Breast epithelium (tissue), 4 donors: ENCODE measurements at regions not wholly inside any gene's neighbourhood (a gene's known extent, or its start where the extent isn't known, plus 50 kb on each side); places are given as distances from the start of the nearest gene placed in this dataset.

ENCODE experiments used
- DNase-seq, 2 donors: peaks; one replicate each; pipeline ENCODE4 v3.0.0-alpha.2; 2019; ENCODE audit warnings: low spot score in 2 of 2
- H3K27ac ChIP-seq, 2 donors: fragments of 200-600 bp; sonication (generic) in 1 of 2; one replicate each; pipeline ENCODE4 v1.5.1; 2016 to 2019; ENCODE audit warnings: mild to moderate bottlenecking in 1 of 2
- H3K27me3 ChIP-seq, 2 donors: fragments of 200-600 bp; sonication (generic) in 1 of 2; one replicate each; pipeline versions ENCODE4 v1.5.1 to v1.6.0; 2017 to 2019; ENCODE audit warnings: control low read depth in 1 of 2, mild to moderate bottlenecking in 1 of 2
- H3K36me3 ChIP-seq: fragments of 200-600 bp; one replicate; pipeline ENCODE4 v1.5.1; 2019
- H3K4me1 ChIP-seq, 2 donors: fragments of 200-600 bp; sonication (generic); one replicate each; pipeline ENCODE4 v1.5.1; 2016 to 2019; ENCODE audit warnings: control low read depth in 1 of 2
- H3K4me3 ChIP-seq, 3 donors: fragments of 200-600 bp; sonication (generic); 1 replicate in 2 of 3; 2 replicates in 1 of 3; pipeline ENCODE4 v1.5.1; 2016 to 2019; ENCODE audit warnings: mild to moderate bottlenecking in 3 of 3, moderate library complexity in 2 of 3
- H3K9me3 ChIP-seq, 2 donors: fragments of 200-600 bp; sonication (generic) in 1 of 2; one replicate each; pipeline ENCODE4 v1.5.1; 2016 to 2019; ENCODE audit warnings: control low read depth in 1 of 2
- CTCF ChIP-seq, 3 donors: fragments of 450-650 bp; IDR thresholded peaks; one replicate each; pipeline ENCODE4 v1.5.1; 2016 to 2017; ENCODE audit warnings: antibody characterized with exemption in 3 of 3, mild to moderate bottlenecking in 3 of 3, moderate library complexity in 3 of 3
- POLR2A ChIP-seq: fragments of 450-650 bp; IDR thresholded peaks from one replicate; pipeline ENCODE4 v1.6.1; 2016; ENCODE audit warnings: antibody characterized with exemption, mild to moderate bottlenecking, moderate library complexity
- POLR2AphosphoS5 ChIP-seq, 3 donors: sonication (generic); formaldehyde crosslinking; IDR thresholded peaks; one replicate each; pipeline ENCODE4 v1.6.1; 2017; ENCODE audit warnings: antibody characterized with exemption in 3 of 3
- intact Hi-C: fragments of 100-400 bp; cut with DNase I; formaldehyde crosslinking; loops from one replicate; pipeline ENCODE4 v1.15.1; 2023; ENCODE audit warnings: low total_unique reads

DNA sequence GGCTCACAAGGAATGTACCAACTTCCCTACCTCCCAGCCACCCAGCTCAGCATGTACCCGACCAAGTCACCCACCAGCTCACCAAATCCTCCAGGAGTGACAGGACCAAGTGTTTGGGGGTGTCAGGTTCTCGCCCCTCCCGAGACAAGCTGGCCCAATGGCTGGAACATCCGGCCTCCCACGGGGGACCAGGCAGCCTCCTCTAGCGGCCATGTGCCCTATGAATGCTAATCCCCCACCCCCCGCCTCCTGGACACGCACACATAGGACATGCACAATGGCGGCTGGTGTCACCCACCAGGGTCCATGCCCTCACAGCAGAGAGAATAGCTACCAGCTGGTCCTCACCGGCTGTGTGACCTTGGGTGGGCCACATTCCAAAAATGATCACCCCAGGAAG lies 151.0 kb downstream of the MN1 start:
- intact Hi-C loops, result no loop called here
- H3K27ac ChIP-seq, result no peak overlapping the region
- H3K27me3 ChIP-seq, result no peaks in the 10 kb centered on the region

GRCh38 chr22:27650985-27651384 lies 150.6 kb downstream of the MN1 start:
- DNase-seq, result no peak
- TF ChIP-seq POLR2A, result no peak
- TF ChIP-seq POLR2AphosphoS5 (IDR thresholded peaks at IDR 0.05), result no peak
- TF ChIP-seq CTCF (IDR thresholded peaks at IDR 0.05), result no peak
- no peak overlapping the region for H3K27ac ChIP-seq
- H3K9me3 ChIP-seq, result no peaks in the 10 kb centered on the region
- no peaks in the 10 kb centered on the region for H3K36me3 ChIP-seq
- intact Hi-C loops, result no loop called here
- no peak overlapping the region for H3K4me3 ChIP-seq
- H3K27me3 ChIP-seq, result no peaks in the 10 kb centered on the region
- no peaks in the 10 kb centered on the region for H3K4me1 ChIP-seq

More for the DNA sequence above, 151.0 kb downstream of the MN1 start:
- DNase-seq, result no peak
- TF ChIP-seq CTCF (IDR thresholded peaks at IDR 0.05) (no peak), POLR2AphosphoS5 (IDR thresholded peaks at IDR 0.05) (no peak), POLR2A (no peak)
- H3K9me3 ChIP-seq, result no peaks in the 10 kb centered on the region
- H3K4me1 ChIP-seq, result no peaks in the 10 kb centered on the region
- no peaks in the 10 kb centered on the region for H3K36me3 ChIP-seq
- H3K4me3 ChIP-seq, result no peak overlapping the region

GRCh38 chr22:27651486-27651885 lies 150.1 kb downstream of the MN1 start:
- H3K9me3 ChIP-seq, result peaks cover 0 to 4% of the 10 kb centered on the region in 2 donors
- DNase-seq, result no peak
- intact Hi-C loops, result no loop called here
- no peak overlapping the region for H3K27ac ChIP-seq
- no peaks in the 10 kb centered on the region for H3K4me1 ChIP-seq
- no peak for TF ChIP-seq POLR2A
- no peak for TF ChIP-seq POLR2AphosphoS5 (IDR thresholded peaks at IDR 0.05)
- no peak overlapping the region for H3K4me3 ChIP-seq
- no peaks in the 10 kb centered on the region for H3K36me3 ChIP-seq
- no peaks in the 10 kb centered on the region for H3K27me3 ChIP-seq

DNA sequence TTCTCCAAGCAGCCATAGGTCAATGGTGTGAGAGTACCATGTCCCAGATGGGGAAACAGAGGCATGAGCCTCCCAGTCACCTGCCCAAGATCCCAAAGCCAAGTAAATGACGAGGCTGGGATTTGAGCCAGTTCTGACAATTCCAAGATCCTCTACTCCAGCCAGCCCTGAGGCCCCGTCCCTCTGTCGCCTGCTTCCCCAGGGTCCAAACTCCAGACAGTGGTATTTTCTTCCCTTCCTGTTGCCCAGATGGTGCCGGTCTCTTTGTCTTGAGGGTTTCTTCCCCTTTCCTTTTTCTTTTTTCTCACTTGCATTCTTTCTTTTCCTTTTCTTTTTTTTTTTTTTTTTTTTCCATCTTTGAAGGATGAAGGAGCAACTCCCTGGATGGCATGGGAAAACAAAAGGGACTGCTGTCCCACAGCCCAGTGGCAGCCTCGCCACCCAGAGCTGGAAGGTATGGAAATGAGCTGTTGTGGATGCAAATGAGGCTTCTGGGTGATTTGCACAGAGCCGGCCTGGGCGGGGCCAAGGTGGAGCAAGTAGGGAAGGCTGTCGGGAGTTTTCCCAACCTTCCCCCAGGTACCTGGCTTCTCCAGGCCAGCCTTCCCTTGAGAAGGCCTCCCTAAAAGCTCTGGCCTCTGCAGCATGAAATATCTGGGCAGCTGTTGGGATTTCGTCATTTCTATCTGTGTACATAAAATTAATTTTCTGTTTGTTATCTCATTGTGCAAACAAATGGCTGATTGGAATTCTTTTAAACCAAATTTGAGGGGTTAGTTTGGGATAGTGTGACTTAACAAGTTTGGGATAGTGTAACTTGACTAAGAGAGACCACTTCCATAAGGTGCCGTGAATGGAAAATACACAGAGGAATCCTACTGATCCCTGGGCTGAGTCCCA lies 146.8 kb downstream of the MN1 start:
- Histone ChIP-seq H3K4me1 (no peaks in the 10 kb centered on the region), H3K36me3 (no peaks in the 10 kb centered on the region), H3K9me3 (peaks cover 0 to 9% of the 10 kb centered on the region in 2 donors), H3K4me3 (no peak overlapping the region), H3K27me3 (no peaks in the 10 kb centered on the region), H3K27ac (no peak overlapping the region)
- TF ChIP-seq POLR2A (no peak), CTCF (IDR thresholded peaks at IDR 0.05) (no peak), POLR2AphosphoS5 (IDR thresholded peaks at IDR 0.05) (no peak)
- DNase-seq, result no peak
- intact Hi-C loops, result no loop called here

- H3K4me3 ChIP-seq, result no peak overlapping the region
- H3K4me1 ChIP-seq, result no peaks in the 10 kb centered on the region
- DNase-seq, result no peak
- H3K9me3 ChIP-seq, result peaks cover 0 to 9% of the 10 kb centered on the region in 2 donors
- TF ChIP-seq POLR2AphosphoS5 (IDR thresholded peaks at IDR 0.05) (no peak), CTCF (IDR thresholded peaks at IDR 0.05) (no peak), POLR2A (no peak)
- intact Hi-C loops, result no loop called here
- H3K27ac ChIP-seq, result no peak overlapping the region
- no peaks in the 10 kb centered on the region for H3K36me3 ChIP-seq
- H3K27me3 ChIP-seq, result no peaks in the 10 kb centered on the region
Measured at GRCh38 chr22:27655582-27656185, 145.9 kb downstream of the MN1 start.
